Vagina (tissue), 2 donors: ENCODE measurements at regions not wholly inside any gene's neighbourhood (a gene's known extent, or its start where the extent isn't known, plus 50 kb on each side); places are given as distances from the start of the nearest gene placed in this dataset.

Source experiments
- POLR2A ChIP-seq, 2 donors: fragments of 450-650 bp; IDR thresholded peaks; one replicate each; pipeline ENCODE4 v1.6.1; 2017; ENCODE audit warnings: antibody characterized with exemption in 2 of 2, mild to moderate bottlenecking in 2 of 2, moderate library complexity in 2 of 2
- POLR2AphosphoS5 ChIP-seq, 2 donors: sonication (generic); formaldehyde crosslinking; IDR thresholded peaks; one replicate each; pipeline ENCODE4 v1.9.0; 2017; ENCODE audit warnings: antibody characterized with exemption in 2 of 2, mild to moderate bottlenecking in 2 of 2, low read depth in 1 of 2; ENCODE audit not compliant: insufficient read depth in 1 of 2
- TF ChIP-seq, protein P1 (sequence below), 3 experiments: fragments of 450-650 bp in 2 of 3; fragments of 200-600 bp in 1 of 3; sonication (generic) in 1 of 3; IDR thresholded peaks; one replicate each; pipeline ENCODE4 v1.5.1; 2017 to 2019; ENCODE audit warnings: antibody characterized with exemption in 3 of 3, mild to moderate bottlenecking in 2 of 3, moderate library complexity in 2 of 3

DNA sequence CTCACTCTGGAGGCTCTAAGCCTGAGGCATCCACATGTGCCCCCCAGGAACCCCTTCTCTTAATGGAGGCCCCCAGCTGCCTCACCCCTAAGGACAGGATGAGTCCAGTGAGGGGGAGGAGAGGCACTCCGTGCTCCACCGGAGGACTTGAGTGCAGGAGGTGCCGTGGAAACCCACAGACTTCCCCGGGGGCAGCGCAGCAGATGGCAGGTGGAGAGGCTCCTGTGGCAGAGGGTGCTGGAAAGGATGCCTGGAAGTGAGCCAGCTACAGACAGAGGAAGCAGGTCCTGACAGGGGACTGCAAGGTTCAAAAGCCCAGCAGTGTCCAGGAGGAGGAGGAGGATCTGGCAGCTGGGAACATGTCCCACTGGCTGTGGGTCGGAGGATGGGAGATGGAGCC, 1384.0 kb downstream of the TBC1D22A start:
- TF ChIP-seq, protein P1, sequence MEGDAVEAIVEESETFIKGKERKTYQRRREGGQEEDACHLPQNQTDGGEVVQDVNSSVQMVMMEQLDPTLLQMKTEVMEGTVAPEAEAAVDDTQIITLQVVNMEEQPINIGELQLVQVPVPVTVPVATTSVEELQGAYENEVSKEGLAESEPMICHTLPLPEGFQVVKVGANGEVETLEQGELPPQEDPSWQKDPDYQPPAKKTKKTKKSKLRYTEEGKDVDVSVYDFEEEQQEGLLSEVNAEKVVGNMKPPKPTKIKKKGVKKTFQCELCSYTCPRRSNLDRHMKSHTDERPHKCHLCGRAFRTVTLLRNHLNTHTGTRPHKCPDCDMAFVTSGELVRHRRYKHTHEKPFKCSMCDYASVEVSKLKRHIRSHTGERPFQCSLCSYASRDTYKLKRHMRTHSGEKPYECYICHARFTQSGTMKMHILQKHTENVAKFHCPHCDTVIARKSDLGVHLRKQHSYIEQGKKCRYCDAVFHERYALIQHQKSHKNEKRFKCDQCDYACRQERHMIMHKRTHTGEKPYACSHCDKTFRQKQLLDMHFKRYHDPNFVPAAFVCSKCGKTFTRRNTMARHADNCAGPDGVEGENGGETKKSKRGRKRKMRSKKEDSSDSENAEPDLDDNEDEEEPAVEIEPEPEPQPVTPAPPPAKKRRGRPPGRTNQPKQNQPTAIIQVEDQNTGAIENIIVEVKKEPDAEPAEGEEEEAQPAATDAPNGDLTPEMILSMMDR (IDR thresholded peaks at IDR 0.05) = no peak
- TF ChIP-seq POLR2AphosphoS5 (IDR thresholded peaks at IDR 0.05; ENCODE audit: insufficient read depth in 1 of 2, low read depth in 1 of 2) (no peak), POLR2A (IDR thresholded peaks at IDR 0.05) (no peak)
